ENCODE measurements at regions not wholly inside any gene's neighbourhood (a gene's known extent, or its start where the extent isn't known, plus 50 kb on each side); places are given as distances from the start of the nearest gene placed in this dataset.

- ChIA-PET RAD21 (ENCODE audit: unreplicated experiment) (interaction anchor here (1.2 to 1.7 kb wide), 3 partner anchors 41 to 79 kb away, joined by 3 to 5 read pairs (median 3); no protein-coding TSS in a partner anchor), SMC1A (ENCODE audit: uncharacterized antibody, unreplicated experiment) (interaction anchor here (1.2 to 1.6 kb wide), 2 partner anchors 12 to 33 kb away, joined by 3 to 5 read pairs; no protein-coding TSS in a partner anchor), POLR2A (interaction anchor here (0.7 kb wide), 1 partner anchor 114 kb away, joined by 4 read pairs; no protein-coding TSS in a partner anchor), CTCF (no interaction called here)
- Histone ChIP-seq H3K36me3 (ENCODE audit: control insufficient read depth in 2 of 2, insufficient read depth in 2 of 2, low read length in 1 of 2) (no peaks in the 10 kb centered on the region), H2AFZ (ENCODE audit: control insufficient read depth, low read depth, low read length) (no peak overlapping the region), H3K4me2 (ENCODE audit: control insufficient read depth, insufficient read depth) (no peak overlapping the region), H3K27ac (ENCODE audit: control insufficient read depth, insufficient read depth) (no peak overlapping the region), H3K4me3 (no peak overlapping the region), H3K4me1 (ENCODE audit: control insufficient read depth, insufficient read depth, low read length) (no peaks in the 10 kb centered on the region), H3K9me3 (replicated peaks; ENCODE audit: control insufficient read depth, insufficient read depth, low read length) (no peaks in the 10 kb centered on the region), H3K27me3 (replicated peaks in 1 of 2; ENCODE audit: control insufficient read depth in 2 of 2, insufficient read depth in 2 of 2, low read length in 1 of 2) (no peaks in the 10 kb centered on the region; a peak in 1 of 4 replicates), H4K20me1 (ENCODE audit: control insufficient read depth, insufficient read depth) (no peaks in the 10 kb centered on the region), H3K9ac (ENCODE audit: control insufficient read depth, insufficient read depth, low read length) (no peak overlapping the region), H3K79me2 (ENCODE audit: control insufficient read depth, insufficient read depth, low read length) (no peaks in the 10 kb centered on the region)
- ATAC-seq (peak; percentile 60), DNase-seq (ENCODE audit: low read depth, low spot score) (no peak), FAIRE-seq (no peak)
- TF ChIP-seq ZNF384 (IDR thresholded peaks at IDR 0.05; ENCODE audit: borderline replicate concordance, low read depth, low read length) (peak; percentile 31; the same call in 1 of the 2 replicates), YBX1 (IDR thresholded peaks at IDR 0.05) (no peak), ZNF24 (IDR thresholded peaks at IDR 0.05) (no peak), NFYA (IDR thresholded peaks at IDR 0.05; ENCODE audit: borderline replicate concordance, low read depth, low read length) (no peak)
- BruUV-seq (replicated peaks) = no TSS peak
- intact Hi-C loops (cut with micrococcal nuclease; ENCODE audit: unreplicated experiment) = no loop called here
- in situ Hi-C loops (cut with MboI) = no loop called here
- WGBS (ENCODE audit: insufficient coverage, insufficient replicate concordance, low lambda C conversion rate, missing lambda C conversion rate) = 6% methylated on average over 5 of the region's 5 CpGs
These were observed 204.0 kb downstream of the PLPP3 start for GRCh38 chr1:56375326-56375804.

- no peak overlapping the region for H3K27ac ChIP-seq (ENCODE audit: control insufficient read depth, insufficient read depth)
- in situ Hi-C loops (cut with MboI) (no loop called here), intact Hi-C loops (cut with micrococcal nuclease; ENCODE audit: unreplicated experiment) (no loop called here)
- DNase-seq (ENCODE audit: low read depth, low spot score) (no peak), FAIRE-seq (no peak), ATAC-seq (peak; percentile 12; the same call in 2 of the 3 replicates)
- ChIA-PET SMC1A (ENCODE audit: uncharacterized antibody, unreplicated experiment) (interaction anchor here (0.6 to 3.9 kb wide), 7 partner anchors 8 to 68 kb away, joined by 3 to 22 read pairs (median 6); no protein-coding TSS in a partner anchor), RAD21 (ENCODE audit: unreplicated experiment) (interaction anchor here (1.0 kb wide), 1 partner anchor 40 kb away, joined by 3 read pairs; no protein-coding TSS in a partner anchor), CTCF (interaction anchor here (1.0 to 1.2 kb wide), 2 partner anchors 11 to 210 kb away, joined by 3 to 4 read pairs; no protein-coding TSS in a partner anchor), POLR2A (interaction anchor here (0.5 to 1.4 kb wide), 3 partner anchors 40 to 115 kb away, joined by 3 to 6 read pairs (median 4); no protein-coding TSS in a partner anchor)
- no peak overlapping the region for H3K4me3 ChIP-seq
- no peaks in the 10 kb centered on the region for H3K9me3 ChIP-seq (replicated peaks; ENCODE audit: control insufficient read depth, insufficient read depth, low read length)
- no TSS peak for BruUV-seq (replicated peaks)
- no peaks in the 10 kb centered on the region for H3K36me3 ChIP-seq (ENCODE audit: control insufficient read depth in 2 of 2, insufficient read depth in 2 of 2, low read length in 1 of 2)
- H2AFZ ChIP-seq (ENCODE audit: control insufficient read depth, low read depth, low read length) = no peak overlapping the region
- no peaks in the 10 kb centered on the region for H4K20me1 ChIP-seq (ENCODE audit: control insufficient read depth, insufficient read depth)
- no peak overlapping the region for H3K4me2 ChIP-seq (ENCODE audit: control insufficient read depth, insufficient read depth)
- no peaks in the 10 kb centered on the region for H3K79me2 ChIP-seq (ENCODE audit: control insufficient read depth, insufficient read depth, low read length)
- no peaks in the 10 kb centered on the region; a peak in 1 of 4 replicates for H3K27me3 ChIP-seq (replicated peaks in 1 of 2; ENCODE audit: control insufficient read depth in 2 of 2, insufficient read depth in 2 of 2, low read length in 1 of 2)
- H3K9ac ChIP-seq (ENCODE audit: control insufficient read depth, insufficient read depth, low read length) = no peak overlapping the region
- 8% methylated on average over 14 of the region's 14 CpGs for WGBS (ENCODE audit: insufficient coverage, insufficient replicate concordance, low lambda C conversion rate, missing lambda C conversion rate)
- H3K4me1 ChIP-seq (ENCODE audit: control insufficient read depth, insufficient read depth, low read length) = no peaks in the 10 kb centered on the region
- no peak for TF ChIP-seq KDM1A (IDR thresholded peaks at IDR 0.05; ENCODE audit: borderline replicate concordance)
- TF ChIP-seq DPF2 (IDR thresholded peaks at IDR 0.05) = no peak
- no peak for TF ChIP-seq IRF4 (IDR thresholded peaks at IDR 0.05; ENCODE audit: low read depth, low read length)
- TF ChIP-seq HDGF (IDR thresholded peaks at IDR 0.05) = no peak
- TF ChIP-seq RUNX3 (IDR thresholded peaks at IDR 0.05; ENCODE audit: low read length) = no peak
- TF ChIP-seq MLLT1 (IDR thresholded peaks at IDR 0.05) = no peak
- no peak for TF ChIP-seq ZZZ3 (IDR thresholded peaks at IDR 0.05; ENCODE audit: control insufficient read depth, insufficient read length, low read depth)
- no peak for TF ChIP-seq CBFB (IDR thresholded peaks at IDR 0.05; ENCODE audit: low read depth)
- TF ChIP-seq, protein P1, sequence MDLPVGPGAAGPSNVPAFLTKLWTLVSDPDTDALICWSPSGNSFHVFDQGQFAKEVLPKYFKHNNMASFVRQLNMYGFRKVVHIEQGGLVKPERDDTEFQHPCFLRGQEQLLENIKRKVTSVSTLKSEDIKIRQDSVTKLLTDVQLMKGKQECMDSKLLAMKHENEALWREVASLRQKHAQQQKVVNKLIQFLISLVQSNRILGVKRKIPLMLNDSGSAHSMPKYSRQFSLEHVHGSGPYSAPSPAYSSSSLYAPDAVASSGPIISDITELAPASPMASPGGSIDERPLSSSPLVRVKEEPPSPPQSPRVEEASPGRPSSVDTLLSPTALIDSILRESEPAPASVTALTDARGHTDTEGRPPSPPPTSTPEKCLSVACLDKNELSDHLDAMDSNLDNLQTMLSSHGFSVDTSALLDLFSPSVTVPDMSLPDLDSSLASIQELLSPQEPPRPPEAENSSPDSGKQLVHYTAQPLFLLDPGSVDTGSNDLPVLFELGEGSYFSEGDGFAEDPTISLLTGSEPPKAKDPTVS (IDR thresholded peaks at IDR 0.05; ENCODE audit: low read depth, low read length) = no peak
- TF ChIP-seq POLR2AphosphoS5 (IDR thresholded peaks at IDR 0.05; ENCODE audit: low read length) = no peak
- TF ChIP-seq YY1 (IDR thresholded peaks at IDR 0.05; ENCODE audit: low read depth, low read length) = no peak
These were observed 205.1 kb downstream of the PLPP3 start for GRCh38 chr1:56374026-56374974.
